ENCODE measurements at regions not wholly inside any gene's neighbourhood (a gene's known extent, or its start where the extent isn't known, plus 50 kb on each side); places are given as distances from the start of the nearest gene placed in this dataset.
"Not testable (repeated sequence)": the region's sequence is repeated elsewhere in the genome, so short reads cannot be mapped to it uniquely, and the experiment has no call there.

DNA sequence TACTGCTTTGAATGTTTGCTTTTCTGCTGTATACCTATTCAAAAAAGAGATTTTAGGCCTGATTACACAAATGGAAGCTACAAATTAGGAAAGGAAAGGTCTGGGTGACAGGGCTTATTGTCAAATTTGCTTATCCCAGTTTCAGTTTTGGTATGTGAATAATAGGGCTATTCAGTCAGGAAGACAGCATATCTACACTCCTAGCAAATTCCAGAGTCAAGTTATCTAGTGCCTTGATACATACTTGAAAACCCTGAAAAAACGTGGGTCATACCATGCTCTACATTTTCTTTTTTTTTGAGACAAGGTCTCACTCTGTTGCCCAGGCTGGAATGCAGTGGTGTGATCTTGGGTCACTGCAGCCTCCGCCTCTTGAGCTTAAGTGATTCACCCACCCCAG, 59.2 kb upstream of the CCDC180 start:
- DNase-seq (ENCODE audit: low read depth); H3K4me3 ChIP-seq (ENCODE audit: control insufficient read depth, low read depth, low read length): not testable (repeated sequence)

DNA sequence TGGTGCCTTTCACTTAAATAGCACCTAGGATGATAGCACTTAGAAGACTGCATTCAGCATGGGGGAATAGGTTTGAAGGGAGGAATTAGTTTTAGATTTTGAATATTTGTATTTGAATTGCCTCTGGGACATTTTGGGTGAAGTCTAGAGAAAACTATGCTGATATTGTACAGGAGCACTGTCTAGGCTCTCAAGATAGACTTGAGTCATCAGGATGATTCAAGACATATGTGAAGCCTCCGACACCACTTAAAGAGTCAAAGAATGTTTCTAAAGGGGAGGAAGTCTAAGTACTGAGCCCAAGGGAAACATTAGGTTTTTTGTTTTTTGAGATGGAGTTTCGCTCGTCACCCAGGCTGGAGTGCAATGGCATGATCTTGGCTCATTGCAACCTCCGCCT, 63.9 kb upstream of the CCDC180 start:
- DNase-seq (ENCODE audit: low read depth), result peak; percentile 62
- TF ChIP-seq, protein P1, sequence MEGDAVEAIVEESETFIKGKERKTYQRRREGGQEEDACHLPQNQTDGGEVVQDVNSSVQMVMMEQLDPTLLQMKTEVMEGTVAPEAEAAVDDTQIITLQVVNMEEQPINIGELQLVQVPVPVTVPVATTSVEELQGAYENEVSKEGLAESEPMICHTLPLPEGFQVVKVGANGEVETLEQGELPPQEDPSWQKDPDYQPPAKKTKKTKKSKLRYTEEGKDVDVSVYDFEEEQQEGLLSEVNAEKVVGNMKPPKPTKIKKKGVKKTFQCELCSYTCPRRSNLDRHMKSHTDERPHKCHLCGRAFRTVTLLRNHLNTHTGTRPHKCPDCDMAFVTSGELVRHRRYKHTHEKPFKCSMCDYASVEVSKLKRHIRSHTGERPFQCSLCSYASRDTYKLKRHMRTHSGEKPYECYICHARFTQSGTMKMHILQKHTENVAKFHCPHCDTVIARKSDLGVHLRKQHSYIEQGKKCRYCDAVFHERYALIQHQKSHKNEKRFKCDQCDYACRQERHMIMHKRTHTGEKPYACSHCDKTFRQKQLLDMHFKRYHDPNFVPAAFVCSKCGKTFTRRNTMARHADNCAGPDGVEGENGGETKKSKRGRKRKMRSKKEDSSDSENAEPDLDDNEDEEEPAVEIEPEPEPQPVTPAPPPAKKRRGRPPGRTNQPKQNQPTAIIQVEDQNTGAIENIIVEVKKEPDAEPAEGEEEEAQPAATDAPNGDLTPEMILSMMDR (conservative IDR thresholded peaks at IDR 0.05; ENCODE audit: control insufficient read depth, insufficient read depth, low read depth, low read length), result no peak
- H3K4me3 ChIP-seq (ENCODE audit: control insufficient read depth, low read depth, low read length), result no peak overlapping the region

DNA sequence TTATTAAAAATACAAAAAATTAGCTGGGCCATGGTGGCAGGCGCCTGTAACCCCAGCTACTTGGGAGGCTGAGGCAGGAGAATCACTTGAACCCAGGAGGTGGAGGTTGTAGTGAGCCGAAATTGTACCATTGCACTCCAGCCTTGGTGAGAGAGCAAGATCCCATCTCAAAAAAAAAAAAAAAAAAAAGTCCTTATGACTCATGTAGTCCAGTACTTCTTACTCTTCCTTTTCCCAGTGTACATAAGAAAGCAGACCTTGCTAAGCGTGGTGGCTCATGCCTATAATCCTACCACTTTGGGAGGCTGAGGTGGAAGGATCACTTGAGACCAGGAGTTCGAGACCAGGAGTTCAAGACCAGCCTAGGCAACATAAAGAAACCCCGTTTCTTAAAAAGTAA, 66.0 kb upstream of the CCDC180 start:
- DNase-seq (ENCODE audit: low read depth), result peak; percentile 40
- not testable (repeated sequence) for H3K4me3 ChIP-seq (ENCODE audit: control insufficient read depth, low read depth, low read length)

DNA sequence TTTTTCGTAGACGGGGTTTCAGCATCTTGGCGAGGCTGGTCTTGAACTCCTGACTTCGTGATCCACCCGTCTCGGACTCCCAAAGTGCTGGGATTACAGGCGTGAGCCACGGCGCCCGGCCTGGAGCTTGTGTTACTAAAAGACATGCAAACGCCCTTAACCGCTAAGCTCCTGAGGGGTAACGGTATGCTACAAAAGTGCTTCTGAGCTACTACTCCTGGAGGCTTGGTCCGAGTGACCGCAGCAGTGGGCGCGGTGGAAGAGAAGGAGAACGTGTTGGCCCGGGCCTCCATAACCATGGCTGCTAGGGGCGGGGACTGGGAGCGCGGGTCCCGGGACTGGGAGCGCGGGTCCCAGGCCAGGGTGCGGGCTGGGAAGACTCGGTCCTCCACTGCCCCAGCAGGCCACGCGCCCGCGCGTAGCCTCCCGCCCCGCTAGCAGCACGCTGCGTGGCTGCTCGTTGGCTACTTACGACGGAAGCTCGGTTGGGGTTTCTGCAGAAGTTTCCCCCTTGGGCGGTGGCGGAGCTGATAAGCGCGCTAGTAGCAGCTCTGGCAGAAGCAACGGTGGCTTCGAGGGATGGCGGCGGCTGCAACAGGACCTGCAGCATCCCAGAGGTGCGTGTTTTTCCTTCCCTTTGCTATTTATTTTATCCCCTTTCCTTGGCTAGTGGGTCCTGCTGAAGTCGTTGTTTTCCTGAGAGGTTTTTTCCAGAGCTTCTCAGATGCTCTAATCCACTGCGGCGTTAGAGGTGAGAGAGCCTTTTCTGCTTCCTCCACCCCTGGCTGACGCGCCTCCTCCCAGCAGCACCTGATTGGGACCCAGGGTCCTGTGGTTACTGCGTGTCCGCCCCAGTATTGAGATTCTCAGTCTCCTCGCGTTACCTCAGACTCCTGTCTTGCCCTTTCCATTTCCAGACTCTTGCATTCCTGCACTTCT, 69.2 kb upstream of the CCDC180 start:
- peak; percentile 82 for DNase-seq (ENCODE audit: low read depth)
- TF ChIP-seq, protein P1 (conservative IDR thresholded peaks at IDR 0.05; ENCODE audit: control insufficient read depth, insufficient read depth, low read depth, low read length), result no peak
- peak overlapping the region; percentile 75 for H3K4me3 ChIP-seq (ENCODE audit: control insufficient read depth, low read depth, low read length)

DNA sequence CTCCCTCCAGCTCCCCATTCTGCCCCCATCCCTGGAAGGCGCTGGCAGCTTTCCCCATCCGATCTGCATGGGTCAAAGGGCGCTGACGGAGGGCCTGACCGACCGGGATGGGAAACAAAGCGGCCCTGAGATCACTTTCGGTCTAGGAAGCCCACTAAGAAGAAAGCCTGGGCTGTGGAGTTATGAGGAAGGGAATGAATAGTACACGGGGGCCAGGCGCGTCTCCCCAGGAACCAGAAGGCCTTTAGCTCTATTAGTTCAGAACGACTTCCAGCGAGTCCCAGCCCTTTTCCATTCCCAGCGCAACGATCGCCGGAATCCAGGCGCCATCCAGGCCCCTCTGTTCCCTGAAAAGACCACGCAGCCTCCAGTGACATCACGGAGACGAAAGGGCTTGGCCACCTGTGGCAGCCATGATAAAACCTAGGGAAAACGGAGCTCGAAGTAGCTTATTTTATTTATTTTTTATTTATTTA, 70.1 kb upstream of the CCDC180 start:
- TF ChIP-seq, protein P1 (conservative IDR thresholded peaks at IDR 0.05; ENCODE audit: control insufficient read depth, insufficient read depth, low read depth, low read length), result no peak
- H3K4me3 ChIP-seq (ENCODE audit: control insufficient read depth, low read depth, low read length), result peak overlapping the region; percentile 75
- DNase-seq (ENCODE audit: low read depth), result no peak

DNA sequence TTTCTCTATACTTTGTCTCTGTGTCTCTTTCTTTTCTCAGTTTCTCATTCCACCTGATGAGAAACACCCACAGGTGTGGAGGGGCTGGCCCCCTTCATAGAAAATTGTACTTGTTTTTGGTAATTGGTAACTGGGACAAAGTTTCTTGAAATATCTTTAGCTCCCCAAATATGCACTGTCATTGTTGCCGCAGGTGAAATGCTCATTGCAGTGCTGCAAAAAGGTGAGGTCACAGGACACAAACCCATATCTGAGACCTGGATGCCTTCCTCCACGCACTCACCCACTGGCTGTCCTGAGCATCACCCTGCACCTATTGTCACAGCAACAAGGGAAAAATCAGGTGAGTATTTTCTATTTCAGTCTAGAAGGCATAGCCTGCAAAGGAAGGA, 74.5 kb upstream of the CCDC180 start:
- H3K4me3 ChIP-seq (ENCODE audit: control insufficient read depth, low read depth, low read length); DNase-seq (ENCODE audit: low read depth): not testable (repeated sequence)

DNA sequence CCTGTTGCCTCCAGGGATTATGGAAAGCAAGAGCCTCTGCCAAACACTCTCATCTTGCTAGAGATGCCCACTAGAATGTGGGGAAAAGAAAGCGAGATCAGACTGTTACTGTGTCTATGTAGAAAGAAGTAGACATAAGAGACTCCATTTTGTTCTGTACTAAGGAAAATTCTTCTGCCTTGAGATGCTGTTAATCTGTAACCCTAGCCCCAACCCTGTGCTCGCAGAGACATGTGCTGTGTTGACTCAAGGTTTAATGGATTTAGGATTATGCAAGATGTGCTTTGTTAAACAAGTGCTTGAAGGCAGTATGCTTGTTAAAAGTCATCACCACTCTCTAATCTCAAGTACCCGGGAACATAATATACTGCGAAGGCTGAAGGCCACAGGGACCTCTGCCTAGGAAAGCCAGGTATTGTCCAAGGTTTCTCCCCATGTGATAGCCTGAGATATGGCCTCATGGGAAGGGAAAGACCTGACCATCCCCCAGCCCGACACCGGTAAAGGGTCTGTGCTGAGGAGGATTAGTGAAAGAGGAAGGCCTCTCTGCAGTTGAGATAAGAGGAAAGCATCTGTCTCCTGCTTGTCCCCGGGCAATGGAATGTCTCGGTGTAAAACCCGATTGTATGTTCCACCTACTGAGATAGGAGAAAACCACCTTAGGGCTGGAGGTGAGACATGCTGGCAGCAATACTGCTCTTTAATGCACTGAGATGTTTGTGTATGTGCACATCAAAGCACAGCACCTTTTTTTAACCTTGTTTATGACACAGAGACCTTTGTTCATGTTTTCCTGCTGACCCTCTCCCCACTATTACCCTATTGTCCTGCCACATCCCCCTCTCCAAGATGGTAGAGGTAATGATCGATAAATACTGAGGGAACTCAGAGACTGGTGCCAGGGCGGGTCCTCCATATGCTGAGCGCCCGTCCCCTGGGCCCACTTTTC, 75.1 kb upstream of the CCDC180 start:
- H3K4me3 ChIP-seq (ENCODE audit: control insufficient read depth, low read depth, low read length); DNase-seq (ENCODE audit: low read depth): not testable (repeated sequence)

DNA sequence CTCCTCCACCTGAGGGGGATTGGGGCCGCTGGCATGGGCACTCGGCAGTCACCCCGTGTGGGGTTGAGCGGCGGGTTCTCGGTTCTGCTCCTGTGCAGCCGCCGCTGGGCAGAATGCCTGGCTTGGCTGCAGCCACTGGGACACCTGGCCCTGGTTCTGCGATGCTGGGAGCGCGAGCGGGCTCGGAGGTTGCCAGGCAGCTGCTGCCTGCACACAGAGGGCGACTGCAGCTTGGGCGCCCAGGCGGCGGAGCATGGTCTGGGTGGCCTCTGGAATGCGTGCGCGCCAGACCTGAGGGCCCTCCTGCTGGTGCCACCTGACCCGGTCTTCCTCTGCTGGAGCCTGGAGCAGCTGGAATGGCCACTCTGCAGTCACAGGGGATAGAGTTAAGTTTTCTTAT, 85.1 kb upstream of the CCDC180 start:
- DNase-seq (ENCODE audit: low read depth); H3K4me3 ChIP-seq (ENCODE audit: control insufficient read depth, low read depth, low read length): not testable (repeated sequence)

DNA sequence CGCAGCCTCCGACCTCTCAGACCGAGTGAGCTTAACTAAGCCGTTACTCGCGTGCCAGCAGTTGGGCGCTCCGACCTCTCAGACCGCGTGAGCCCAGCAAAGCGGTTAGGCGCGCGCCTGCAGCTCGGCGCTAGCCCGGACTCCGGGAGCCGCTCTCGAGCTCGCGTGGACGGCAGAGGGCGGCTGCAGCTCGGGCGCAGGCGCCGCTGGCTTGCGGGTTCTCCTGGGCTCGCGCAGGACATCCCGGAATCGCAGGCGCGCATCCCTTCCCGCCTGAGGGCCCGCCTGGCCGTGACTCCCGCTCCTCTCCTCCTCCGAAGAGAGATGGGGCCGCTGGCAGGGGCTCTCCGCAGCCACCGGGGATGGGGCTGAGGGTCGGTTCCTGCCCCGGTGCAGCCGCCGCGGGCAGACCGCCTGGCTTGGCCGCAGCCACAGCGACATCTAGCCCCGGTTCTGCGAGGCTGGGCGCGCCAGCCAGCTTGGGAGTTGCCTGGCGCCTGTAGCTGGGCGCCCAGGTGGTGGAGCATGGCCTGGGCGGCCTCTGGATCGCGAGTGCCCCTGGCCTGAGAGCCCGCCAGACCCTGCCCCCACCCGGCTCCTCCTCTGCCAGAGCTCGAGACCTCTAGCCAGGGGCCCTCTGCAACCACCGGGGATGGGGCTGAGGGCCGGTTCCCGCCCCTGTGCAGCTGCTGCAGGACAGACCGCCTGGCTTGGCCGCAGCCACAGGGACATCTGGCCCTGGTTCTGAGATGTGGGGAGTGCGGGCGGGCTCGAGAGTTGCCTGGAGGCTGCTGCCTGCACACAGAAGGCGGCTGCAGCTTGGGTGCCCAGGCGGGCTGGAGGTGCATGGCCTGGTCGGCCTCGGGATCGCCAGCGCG, 85.7 kb upstream of the CCDC180 start:
- H3K4me3 ChIP-seq (ENCODE audit: control insufficient read depth, low read depth, low read length), result peak overlapping the region; percentile 7
- DNase-seq (ENCODE audit: low read depth), result peak; percentile 70

Data from fibroblast of mammary gland (primary cell).